ENCODE measurements at regions not wholly inside any gene's neighbourhood (a gene's known extent, or its start where the extent isn't known, plus 50 kb on each side); places are given as distances from the start of the nearest gene placed in this dataset.

DNA sequence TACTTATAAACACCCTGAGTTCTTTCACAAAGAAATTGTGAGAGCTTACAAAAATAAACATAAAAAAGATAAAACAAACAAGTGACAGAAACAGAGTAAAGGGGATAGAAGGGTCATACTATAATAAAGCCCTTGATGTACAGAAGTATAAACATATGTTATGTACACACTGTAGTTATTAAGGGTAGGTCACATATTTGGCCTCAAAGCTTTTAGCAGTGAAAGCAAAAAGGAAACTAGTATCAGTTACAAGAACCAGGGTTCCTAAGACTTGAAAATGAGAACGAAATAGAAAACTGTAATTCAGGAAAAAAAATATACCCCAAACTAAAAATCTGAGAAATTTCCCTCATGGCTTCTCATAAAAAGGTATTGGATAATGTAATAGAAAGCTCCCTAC lies 380.6 kb downstream of the HDGFL1 start:
- TF ChIP-seq, protein P1, sequence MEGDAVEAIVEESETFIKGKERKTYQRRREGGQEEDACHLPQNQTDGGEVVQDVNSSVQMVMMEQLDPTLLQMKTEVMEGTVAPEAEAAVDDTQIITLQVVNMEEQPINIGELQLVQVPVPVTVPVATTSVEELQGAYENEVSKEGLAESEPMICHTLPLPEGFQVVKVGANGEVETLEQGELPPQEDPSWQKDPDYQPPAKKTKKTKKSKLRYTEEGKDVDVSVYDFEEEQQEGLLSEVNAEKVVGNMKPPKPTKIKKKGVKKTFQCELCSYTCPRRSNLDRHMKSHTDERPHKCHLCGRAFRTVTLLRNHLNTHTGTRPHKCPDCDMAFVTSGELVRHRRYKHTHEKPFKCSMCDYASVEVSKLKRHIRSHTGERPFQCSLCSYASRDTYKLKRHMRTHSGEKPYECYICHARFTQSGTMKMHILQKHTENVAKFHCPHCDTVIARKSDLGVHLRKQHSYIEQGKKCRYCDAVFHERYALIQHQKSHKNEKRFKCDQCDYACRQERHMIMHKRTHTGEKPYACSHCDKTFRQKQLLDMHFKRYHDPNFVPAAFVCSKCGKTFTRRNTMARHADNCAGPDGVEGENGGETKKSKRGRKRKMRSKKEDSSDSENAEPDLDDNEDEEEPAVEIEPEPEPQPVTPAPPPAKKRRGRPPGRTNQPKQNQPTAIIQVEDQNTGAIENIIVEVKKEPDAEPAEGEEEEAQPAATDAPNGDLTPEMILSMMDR (IDR thresholded peaks at IDR 0.05), result no peak
- TF ChIP-seq POLR2A (IDR thresholded peaks at IDR 0.05) (no peak), POLR2AphosphoS5 (IDR thresholded peaks at IDR 0.05) (no peak), EP300 (IDR thresholded peaks at IDR 0.05; ENCODE audit: low read depth) (no peak)

All from transverse colon (tissue), 4 donors.